SU-DHL-6 (cell line): ENCODE measurements at regions not wholly inside any gene's neighbourhood (a gene's known extent, or its start where the extent isn't known, plus 50 kb on each side); places are given as distances from the start of the nearest gene placed in this dataset.

Source experiments
- CTCF ChIP-seq: fragments of 200-600 bp; sonication (generic); IDR thresholded peaks from one replicate; pipeline ENCODE4 v1.5.1; 2017; ENCODE audit warnings: antibody characterized with exemption, mild to moderate bottlenecking, low read length, moderate library complexity; ENCODE audit not compliant: insufficient read depth, poor library complexity, severe bottlenecking
- EZH2phosphoT487 ChIP-seq: fragments of 200-600 bp; sonication (generic), shearing (Covaris generic); conservative IDR thresholded peaks from 2 replicates; pipeline ENCODE4 v1.6.1; 2018; ENCODE audit warnings: mild to moderate bottlenecking, antibody characterized with exemption, low read length, moderate library complexity, mixed read lengths

GRCh38 chr3:163943664-163944063 lies 1134.6 kb downstream of the SI start:
- no peak for TF ChIP-seq CTCF
- no peak for TF ChIP-seq EZH2phosphoT487
